HG02870 (cell line): ENCODE measurements at regions not wholly inside any gene's neighbourhood (a gene's known extent, or its start where the extent isn't known, plus 50 kb on each side); places are given as distances from the start of the nearest gene placed in this dataset.

Experiments
- ATAC-seq: cut with Tn5 transposase; IDR thresholded peaks from one replicate; pipeline ENCODE4 v1.9.1; 2021; ENCODE audit warnings: mild to moderate bottlenecking, moderate library complexity; ENCODE audit not compliant: unreplicated experiment

- ATAC-seq, result no peak
These were observed 534.9 kb upstream of the TNP1 start for GRCh38 chr2:217394510-217395351.

GRCh38 chr2:217393585-217394032 lies 533.7 kb upstream of the TNP1 start:
- ATAC-seq, result no peak

GRCh38 chr2:217392930-217393584 lies 533.2 kb upstream of the TNP1 start:
- ATAC-seq, result no peak

- ATAC-seq, result no peak
These were observed 528.0 kb upstream of the TNP1 start for GRCh38 chr2:217387776-217388387.

- no peak for ATAC-seq
These were observed 526.2 kb upstream of the TNP1 start for GRCh38 chr2:217386041-217386440.

- no peak for ATAC-seq
These were observed 523.8 kb upstream of the TNP1 start for GRCh38 chr2:217383620-217384019.

- ATAC-seq, result no peak
These were observed 522.9 kb upstream of the TNP1 start for GRCh38 chr2:217382794-217383193.

GRCh38 chr2:217379807-217380206 lies 519.9 kb upstream of the TNP1 start:
- no peak for ATAC-seq

- no peak for ATAC-seq
These were observed 512.9 kb upstream of the TNP1 start for GRCh38 chr2:217372794-217373193.

- no peak for ATAC-seq
These were observed 511.9 kb upstream of the TNP1 start for GRCh38 chr2:217371781-217372213.

- ATAC-seq, result no peak
These were observed 510.5 kb upstream of the TNP1 start for GRCh38 chr2:217370391-217370790.

GRCh38 chr2:217367464-217367863 lies 507.6 kb upstream of the TNP1 start:
- no peak for ATAC-seq

- no peak for ATAC-seq
These were observed 507.1 kb upstream of the TNP1 start for GRCh38 chr2:217366966-217367365.

GRCh38 chr2:217366266-217366895 lies 506.5 kb upstream of the TNP1 start:
- no peak for ATAC-seq

GRCh38 chr2:217365656-217366055 lies 505.8 kb upstream of the TNP1 start:
- ATAC-seq, result no peak

- no peak for ATAC-seq
These were observed 504.4 kb upstream of the TNP1 start for GRCh38 chr2:217364224-217364623.

GRCh38 chr2:217363470-217363869 lies 503.6 kb upstream of the TNP1 start:
- no peak for ATAC-seq

- ATAC-seq, result no peak
These were observed 502.8 kb upstream of the TNP1 start for GRCh38 chr2:217362710-217363109.

- no peak for ATAC-seq
These were observed 502.4 kb upstream of the TNP1 start for GRCh38 chr2:217362286-217362685.

GRCh38 chr2:217361483-217361880 lies 501.6 kb upstream of the TNP1 start:
- no peak for ATAC-seq

- ATAC-seq, result no peak
These were observed 501.1 kb upstream of the TNP1 start for GRCh38 chr2:217360781-217361482.
